ENCODE measurements at regions not wholly inside any gene's neighbourhood (a gene's known extent, or its start where the extent isn't known, plus 50 kb on each side); places are given as distances from the start of the nearest gene placed in this dataset.

DNA sequence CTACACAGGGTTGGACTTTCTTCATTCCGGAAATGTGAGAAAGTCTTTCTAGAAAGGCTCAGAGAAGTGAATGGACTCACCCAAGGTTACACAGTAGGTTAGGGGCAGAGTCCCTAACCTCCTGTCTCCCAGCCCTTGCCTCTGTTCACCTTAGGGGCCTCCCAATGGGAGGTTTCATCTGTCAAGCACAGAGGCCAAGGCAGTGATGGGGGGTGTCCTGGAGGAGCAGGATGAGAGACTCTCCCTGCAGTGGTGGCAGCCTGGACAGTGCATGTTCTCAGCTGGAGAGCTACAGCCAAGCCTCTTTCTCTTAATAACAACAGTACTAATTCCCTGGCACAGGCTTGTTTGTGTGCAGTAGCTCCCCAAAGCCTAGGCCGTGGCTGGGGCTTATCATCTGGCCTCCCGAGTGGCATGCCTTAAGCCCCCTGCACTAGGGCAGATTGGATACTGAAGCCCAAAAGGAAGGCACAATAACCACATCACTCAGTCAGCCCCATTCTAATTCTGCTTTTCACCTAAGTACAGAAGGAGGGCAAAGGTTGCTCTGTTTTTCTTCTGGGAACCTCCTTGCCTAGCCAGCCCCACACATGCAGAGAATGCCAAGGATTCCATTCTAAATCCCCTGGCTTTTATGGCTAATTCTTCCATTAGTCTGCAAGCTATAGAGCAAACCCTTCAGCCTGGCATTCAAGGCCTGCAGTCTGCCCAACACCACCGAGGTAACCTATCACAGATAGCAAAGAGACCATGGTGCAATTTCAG is 50.2 kb upstream of the XPA start:
- DNase-seq = no peak

DNA sequence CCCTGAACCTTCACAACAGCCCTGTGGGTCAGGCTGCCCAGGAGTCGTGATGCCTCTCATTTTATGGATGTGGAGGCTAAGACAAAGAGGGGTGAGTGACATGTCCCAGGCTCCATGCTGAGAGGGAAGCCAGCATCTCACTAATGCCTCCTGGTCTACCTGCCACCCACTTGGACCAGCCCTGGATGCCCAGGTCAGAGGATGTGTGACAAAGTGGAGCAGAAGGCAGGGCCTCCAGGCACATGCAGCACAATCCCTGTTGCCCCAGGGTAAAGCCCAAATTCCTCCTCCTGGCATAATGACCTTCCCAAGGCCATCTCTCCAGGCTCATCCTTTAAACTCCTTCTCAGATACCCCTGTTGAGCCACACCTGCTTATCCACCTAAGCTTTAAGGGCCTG is 51.4 kb upstream of the XPA start:
- no peak for DNase-seq

DNA sequence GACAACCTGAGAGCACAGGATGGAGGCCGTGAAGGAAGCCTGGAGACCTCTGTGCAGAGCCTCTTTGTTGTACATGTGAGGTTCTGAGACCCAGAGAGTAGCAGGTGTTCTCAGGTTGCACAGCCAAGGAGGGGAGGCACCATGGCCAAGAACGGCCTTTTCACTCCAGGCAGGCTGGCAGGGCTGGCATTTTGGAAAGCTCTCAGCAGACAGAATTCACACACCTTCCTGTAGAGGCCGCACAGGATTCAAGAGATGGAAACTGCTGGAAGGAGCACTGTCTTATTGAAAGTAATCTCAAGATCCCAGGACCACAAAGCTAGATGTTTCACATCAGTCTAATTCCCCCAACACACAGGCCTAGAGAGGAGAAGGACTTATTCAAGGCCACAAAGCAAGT is 52.8 kb upstream of the XPA start:
- no peak for DNase-seq

DNA sequence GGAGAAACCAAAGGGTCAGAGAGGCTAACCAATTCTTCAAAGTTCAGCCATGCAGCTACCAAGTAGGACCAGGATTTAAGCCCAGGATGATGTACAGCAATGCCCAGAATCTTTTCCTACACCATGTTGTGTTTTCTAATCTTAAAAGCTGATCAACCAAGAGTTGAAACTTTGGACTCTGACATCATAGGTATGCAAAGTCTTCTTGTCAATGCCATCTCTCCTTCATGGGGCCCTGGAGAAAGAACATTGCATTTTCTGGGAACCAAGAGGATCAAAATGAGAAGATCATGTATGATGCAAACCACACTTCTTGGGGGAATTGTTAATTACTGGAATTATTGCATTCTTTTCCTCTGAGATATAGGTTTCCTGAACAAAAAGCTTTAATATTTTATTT is 54.4 kb upstream of the XPA start:
- DNase-seq = no peak

DNA sequence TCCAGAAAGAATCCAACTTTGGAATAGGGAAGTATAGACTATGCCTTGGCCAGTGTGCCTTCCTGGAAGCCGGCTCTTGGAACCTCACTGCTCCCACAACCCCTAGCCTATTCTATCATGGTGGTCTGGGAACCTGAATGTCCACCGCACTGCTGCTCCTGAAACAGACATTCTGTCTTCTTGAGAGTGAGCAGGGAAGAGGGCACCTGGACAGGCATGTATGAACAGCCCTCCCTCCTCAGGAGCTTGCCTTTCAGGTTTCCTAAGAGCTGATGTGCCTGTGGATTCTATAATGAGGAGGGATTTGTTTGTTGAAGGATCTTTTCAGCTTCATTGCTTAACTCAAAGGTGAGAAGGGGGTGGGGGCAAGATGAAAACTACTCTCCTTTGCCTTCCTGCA is 55.1 kb upstream of the XPA start:
- DNase-seq = no peak

DNA sequence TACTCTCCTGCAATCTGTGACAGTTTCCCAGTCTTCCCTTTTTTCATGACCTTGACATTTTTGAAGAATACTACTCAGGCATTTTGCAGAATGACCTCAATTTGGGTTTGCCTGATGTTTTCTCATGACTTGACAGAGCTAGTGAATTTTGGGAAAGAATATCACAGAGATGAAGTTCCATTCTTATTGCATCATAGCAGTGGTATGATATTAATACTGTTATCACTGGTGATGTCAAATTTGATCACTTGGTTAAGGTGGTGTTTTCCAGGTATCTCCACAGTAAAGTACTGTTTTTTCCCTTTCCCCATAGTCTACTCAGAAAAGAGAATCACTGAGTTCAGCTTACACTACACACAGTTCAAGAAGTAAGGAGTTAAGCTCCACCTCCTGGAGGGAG is 56.2 kb upstream of the XPA start:
- no peak for DNase-seq

DNA sequence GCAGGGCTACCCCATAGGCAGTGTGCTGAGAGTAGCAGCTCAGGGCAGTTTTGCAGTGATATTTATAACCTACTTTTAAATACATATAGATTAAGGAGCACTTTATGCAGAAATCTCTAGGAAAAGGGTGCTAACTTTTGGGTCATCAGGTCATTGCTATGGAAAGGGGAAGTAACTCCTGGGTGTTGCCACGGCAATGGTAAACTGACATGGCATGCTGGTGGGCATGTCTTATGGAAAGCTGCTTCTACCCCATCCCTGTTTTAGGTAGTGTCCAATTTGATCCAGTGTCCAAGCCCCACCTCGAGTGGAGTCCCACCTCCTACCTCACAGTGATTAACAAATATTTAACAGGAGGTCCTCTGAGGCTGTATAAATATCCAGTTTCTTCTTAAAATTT is 56.8 kb upstream of the XPA start:
- no peak for DNase-seq

DNA sequence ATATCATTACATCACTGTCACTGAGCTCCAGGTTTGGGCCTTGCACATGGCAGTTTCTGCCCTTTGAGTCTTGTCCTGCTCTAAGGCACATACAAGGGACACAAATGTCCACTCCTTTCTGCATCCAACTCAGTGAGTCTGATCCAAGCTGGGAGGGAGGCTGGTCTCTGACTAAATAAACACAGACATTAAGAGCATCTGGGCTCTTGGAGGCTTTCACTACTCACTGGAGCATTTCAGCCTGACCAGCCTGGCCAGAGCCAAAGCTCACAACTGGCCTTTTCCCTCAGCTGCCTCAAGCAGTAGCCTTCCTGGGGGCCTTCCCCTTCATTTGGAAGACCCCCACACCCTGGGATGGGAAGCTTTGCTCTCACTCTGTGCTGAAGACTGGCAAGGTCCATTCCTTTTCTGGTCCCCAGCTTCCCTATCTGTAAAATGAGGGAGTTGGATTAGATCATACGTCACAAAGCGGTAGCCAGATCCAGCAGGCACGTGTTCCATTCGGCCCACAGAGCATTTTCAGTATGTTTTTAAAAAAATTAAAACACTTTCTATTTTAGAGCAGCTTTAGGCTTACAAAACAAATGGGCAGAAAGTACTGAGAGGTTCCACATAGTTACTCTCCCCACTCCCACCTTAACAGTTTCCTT is 58.6 kb upstream of the XPA start:
- no peak for DNase-seq

DNA sequence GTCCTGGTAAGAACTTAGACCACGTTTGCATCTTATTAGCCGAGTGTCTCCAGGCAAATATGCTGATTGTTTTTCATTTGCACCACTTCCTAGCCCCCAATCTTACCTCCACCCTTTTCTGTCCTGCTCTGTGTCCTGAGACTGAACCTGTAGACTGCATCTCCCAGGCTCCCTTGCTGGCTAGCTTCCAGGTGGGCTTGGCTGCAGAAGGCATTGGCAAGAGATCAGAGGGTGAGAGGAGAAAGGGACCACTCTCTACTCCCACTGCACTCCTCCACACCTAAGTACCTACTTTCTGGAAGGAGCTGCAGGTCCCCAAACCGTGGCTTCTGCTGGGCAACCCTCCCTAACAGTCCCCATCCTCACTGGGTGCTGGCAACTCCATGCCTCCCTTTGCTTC is 59.9 kb upstream of the XPA start:
- DNase-seq = no peak

DNA sequence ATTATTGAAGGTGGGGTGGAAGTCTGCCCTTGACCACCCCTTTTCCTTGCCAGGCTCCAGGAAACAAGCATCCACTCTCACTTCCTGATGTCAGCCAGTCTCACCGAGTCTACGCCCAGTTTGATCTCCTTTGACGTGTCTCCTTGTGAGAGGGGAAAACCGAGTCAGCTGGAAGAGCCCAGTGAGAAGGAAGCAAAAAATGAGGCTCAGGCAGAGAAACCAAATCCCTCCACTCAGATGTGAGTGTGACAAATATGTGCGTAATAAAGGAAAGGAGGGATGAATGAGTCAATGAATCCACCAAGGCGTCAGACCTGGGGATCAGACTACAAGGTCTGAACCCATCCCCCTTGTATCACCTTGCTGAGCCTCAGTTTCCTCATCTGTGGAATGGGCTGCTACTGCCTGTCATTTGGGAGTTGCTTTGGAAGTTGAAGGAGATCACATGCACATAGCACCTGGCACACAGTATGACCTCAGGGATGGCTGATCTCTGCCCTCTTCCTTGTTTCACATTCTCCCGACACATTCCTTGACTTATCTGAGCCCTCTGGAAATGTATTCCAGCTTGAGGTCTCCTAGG is 61.3 kb upstream of the XPA start:
- DNase-seq = no peak

DNA sequence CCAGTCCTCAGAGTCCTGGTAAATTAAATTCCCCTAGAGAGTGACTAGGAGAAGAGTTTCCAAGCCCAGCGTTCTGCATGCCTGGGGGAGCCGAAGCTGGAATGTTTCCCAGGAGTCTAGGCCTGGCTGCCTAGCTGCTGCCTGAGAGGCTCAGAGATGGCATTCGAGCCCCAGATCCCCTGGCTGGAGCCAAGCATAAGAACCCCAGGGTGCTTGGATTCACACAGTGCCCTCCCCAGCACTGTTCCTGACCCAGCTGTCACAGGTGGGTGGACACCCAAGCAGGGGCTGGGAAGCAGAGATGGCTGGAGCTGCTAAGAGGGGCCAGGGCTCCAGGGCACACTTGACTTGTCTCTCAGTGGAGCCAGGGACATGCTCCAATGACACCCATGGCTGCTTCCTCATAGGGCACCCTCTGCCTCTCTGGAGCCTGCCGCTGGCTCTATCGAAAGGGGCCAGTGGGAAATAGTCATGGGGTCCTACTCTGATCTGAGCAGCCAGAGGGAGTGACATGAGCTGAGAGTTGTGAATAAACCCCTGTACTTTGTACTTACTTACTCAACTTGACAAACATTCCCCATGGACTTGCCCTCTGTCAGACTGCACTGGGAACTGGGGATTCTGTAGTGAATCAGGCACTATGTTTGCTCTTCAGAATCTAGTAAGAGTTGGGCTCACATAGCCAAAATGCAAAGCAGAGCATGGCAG is 62.6 kb upstream of the XPA start:
- no peak for DNase-seq

DNA sequence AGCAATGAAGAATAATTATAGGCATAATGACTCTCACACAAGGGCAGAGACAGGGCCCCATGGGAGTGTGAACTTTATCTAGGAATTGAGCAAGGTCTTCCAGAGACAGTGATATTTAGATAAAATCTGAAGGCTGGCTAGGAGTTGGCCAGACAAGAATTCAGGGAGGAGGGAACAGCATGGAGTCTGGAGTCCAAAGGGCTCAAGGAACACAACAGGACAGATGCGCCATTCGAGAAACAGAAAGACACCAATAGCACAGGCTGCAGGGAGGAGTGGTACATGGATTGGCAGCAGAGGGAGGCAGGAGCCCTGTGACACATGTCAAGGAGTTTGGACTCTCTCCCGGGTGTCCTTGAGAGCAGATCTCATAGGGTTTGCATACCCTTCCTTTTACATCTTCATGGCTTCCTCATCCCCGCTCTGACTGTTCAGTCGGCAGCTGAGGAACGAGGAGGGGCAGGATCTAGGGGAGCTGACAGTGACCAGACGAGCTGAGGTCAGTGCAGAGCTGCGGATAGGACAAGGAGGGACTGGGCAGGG is 64.0 kb upstream of the XPA start:
- DNase-seq = no peak

DNA sequence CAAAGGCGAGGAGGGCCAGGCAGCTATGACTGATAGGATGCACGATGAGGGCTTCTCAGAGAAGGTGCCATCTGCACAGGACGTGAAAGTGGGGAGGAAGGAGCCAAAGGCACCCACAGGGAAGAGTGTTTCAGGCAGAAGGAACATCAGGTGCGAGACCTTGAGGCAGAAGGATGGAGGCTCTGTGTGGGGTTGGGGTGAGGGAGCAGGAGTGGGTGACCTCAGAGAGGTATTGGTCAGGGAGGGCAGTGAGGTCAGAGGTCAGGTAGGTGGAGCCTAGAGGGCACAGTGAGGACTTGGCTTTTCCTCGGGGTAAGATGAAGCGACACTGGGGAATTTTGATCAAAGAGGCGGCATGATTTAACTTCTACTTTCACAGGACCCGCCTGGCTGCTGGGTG is 64.7 kb upstream of the XPA start:
- DNase-seq = no peak

DNA sequence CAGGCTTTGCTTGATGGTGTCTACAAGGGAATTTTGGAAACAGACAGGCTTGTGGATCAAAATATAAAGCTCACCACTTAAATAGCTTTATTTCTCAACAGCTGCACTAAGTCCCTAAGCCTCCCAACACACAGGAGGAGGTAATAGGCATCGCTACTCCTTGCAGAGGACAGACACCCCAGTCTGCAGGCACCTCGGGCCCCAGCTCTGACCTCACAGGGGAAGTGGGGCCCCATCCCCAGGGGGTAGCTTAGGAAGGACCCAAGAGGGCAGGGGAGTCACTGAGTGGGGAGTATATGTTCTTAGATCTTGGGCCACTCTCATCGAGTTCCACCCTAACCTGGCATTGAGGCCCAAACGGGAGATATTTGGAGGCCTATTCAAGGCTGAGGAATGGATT is 66.7 kb upstream of the XPA start:
- no peak for DNase-seq

DNA sequence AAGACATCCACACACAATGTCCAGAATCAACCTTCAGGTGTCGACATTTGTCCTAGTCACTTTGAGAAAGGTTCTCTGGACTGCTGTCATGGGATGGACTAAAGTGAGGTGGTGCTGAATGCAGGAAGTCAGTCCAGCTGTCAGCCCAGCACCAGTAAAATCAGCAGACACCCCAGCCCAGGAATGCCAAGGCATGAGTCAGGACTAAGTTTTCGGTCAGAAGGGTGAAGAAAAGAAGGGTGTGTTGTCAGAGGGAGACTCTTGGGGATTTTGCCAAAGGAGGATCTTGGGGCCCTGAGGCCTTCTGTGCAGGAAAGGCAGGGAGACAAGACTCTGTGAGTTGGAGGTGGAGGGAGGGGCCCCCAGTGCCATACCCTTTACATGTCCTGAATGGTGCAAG is 69.0 kb upstream of the XPA start:
- DNase-seq = no peak

DNA sequence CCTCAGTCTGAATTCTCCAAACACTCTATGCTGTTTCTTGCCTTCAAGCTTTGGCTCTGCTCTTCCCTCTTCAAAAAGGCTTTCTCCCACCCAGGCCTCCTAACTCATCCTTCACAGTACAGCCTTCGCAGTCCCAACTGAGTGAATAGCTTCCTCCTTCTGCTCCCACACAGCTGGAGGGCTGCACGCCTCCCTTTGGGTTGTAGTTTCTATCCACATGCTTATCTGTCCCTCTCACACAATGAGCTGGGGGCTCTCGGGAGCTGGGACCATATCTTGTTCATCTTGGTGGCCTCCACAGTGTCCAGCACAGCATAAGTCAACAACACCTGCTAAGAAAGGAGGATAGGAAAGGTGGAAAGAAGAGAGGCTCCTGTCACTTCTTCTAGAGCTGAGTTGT is 69.5 kb upstream of the XPA start:
- no peak for DNase-seq

DNA sequence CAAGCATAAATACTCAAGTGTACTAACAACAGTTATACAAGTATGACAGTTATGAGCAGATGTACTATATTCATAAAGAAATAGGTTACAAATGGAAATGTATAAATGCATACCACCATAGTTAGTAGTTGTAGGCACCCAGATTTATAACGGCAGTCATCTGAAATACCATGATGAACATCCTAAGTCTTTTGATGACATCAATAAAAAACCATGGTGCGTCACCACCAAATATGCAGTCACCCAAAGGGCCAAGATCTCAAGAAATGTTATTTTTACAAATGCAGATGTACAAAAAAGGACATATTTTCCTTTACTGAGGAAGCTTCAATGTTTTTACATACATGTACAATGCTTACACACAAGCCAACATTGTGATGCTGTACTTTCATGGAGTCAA is 70.8 kb upstream of the XPA start:
- no peak for DNase-seq

DNA sequence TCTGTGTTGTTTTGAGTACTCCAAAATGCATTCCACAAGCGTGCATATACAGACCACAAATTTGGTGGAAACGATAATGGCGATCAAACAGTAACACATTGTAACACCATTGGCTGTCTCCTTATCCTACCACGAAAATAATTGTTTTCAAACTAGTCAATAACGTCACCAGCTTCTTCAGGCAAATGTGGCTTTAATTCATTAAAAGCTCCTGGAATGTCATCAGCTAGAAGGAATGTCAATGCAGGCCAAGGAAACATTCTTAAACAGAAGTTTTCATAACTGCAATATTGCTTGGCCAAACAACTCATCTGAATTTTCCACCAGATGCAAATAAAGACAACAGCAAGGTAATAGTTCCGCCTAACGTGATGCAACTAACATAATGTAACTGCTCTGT is 71.6 kb upstream of the XPA start:
- DNase-seq = no peak

DNA sequence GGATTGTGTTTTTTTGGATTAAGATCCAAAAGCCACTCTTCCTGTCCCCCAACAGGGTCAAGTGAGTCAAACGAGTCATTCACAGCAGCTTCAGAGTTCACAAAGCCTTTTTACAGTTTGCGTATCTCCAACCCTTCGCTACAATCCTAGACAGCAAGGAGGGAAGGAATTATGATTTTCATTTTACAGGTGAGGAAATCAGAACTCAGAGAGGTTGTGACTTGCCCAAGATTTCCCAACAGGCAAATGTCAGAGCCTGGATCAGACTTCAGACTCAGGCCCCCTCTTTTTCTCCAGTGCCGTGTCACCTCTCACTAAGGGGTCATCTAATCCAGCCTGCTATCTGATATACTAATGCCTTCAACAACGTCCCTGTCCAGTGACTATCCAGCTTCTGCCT is 72.1 kb upstream of the XPA start:
- DNase-seq = no peak

DNA sequence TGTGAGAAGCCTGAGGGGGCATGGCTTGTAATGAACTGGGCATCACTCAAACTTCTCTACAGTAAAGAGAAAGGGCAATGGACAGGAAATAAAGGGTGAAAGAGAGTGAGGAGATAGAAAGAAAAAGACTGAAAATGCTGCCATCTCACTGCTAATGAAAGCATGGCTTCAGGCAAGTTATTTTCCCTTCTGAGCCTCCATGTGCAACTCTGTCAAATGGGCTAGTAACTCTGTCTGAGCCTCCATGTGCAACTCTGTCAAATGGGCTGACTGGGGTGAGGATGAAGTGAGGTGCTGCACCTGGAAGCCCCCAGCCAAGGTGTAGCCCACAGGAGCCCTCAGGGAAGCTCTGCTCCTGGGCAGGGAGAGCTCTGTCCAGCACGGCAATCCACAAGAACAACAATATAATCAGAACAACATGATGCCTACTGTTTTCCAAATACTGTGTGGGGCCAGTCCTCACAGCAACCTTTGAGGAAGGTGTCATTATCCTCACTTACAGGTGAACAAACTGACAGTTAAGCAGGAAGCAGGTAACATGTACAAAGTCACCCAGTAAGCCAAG is 73.8 kb upstream of the XPA start:
- DNase-seq = no peak

DNA sequence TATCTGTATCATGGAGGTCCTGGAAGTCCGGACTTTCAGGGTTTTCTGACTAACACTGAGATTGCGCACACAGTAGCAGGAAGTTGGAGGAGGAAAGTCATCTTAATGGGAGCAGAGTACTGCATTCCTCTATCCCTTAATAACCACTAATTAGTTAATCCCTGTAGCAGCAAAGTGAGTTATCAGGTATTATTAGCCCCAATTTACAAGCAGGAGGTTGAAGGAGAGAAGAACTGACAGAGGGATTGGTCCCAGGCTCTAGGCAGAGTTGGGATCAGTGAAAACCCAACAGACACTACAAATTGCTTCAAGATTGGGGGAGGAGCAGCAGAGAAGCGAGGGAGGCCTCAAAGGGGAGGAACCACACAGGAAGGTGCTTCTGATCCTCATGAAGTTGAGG is 74.5 kb upstream of the XPA start:
- DNase-seq = no peak

DNA sequence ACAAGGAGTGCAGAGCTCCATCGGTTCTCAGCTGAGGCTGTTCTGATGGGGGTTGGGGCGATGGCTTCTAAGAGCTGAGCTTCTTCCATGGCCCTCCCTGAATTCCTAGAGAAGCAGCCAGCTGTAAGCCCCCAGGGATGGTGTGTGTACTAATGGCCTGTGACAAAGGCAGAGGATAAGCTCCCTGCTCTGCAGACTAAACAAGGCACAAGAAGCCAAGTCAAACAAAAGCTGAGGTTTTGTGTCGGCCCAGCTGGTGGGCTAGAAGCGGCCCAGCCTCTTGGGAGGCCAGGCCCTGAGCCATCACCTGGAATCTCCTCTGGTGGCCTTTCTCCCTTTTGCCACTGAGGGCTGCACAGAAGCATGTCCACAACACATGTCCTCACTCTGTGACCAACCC is 75.0 kb upstream of the XPA start:
- no peak for DNase-seq

DNA sequence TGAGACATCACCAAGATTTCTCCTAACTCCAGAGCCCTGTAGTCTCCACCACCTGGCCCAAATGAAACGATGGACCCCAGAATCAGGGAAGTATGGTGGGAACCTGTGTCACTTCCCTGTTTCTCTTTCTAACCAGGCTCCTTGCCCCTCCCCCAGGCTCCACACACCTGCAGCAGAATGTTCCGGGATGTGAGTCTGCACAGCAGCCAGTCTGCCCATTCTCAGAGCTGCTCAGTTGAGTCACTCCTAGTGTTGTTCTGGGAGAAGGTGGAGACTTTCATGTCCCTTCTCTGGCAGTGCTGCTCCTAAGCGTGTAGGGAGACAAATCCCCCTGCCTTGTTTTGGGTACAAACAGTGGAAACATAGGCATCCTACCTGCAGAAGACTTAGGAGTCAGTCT is 76.0 kb upstream of the XPA start:
- no peak for DNase-seq

DNA sequence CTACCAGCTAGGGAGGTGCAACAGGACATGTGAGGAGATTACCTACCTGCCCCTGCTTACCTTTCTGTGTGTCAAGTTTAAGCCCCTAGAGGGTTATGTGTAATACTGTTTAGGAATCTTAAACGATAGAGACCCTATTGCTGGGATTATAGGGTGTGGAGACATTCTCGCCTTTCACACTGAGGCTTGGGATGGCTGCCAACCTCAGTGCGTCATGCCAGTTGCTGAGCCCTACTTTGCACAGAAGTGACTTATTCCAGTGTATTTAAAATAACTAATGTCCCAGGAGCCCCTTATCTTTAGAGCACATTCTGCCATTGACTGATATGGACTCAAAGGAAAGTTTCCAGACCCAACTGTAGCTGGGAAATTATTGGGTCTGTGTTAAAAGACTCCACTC is 76.6 kb upstream of the XPA start:
- no peak for DNase-seq

Measured in activated effector memory CD4-positive, alpha-beta T cell treated with Interleukin-2 at 50 U/mL for 16 hours (primary cell).